GM13977 (cell line): ENCODE measurements at regions not wholly inside any gene's neighbourhood (a gene's known extent, or its start where the extent isn't known, plus 50 kb on each side); places are given as distances from the start of the nearest gene placed in this dataset.

Source experiments
- DNase-seq: peaks from one replicate; pipeline ENCODE4 v3.0.0; 2012; ENCODE audit warnings: low spot score
- in situ Hi-C: fragments of 300-500 bp; cut with MboI; formaldehyde crosslinking; loops from one replicate; pipeline ENCODE4 v1.12.0; 2022; ENCODE audit warnings: low sequenced_read_pairs, low pct_unique_long_range_greater_than_20kb, mixed read lengths, inconsistent platforms; ENCODE audit not compliant: unreplicated experiment
- TF ChIP-seq, protein P1 (sequence below): IDR thresholded peaks from 2 replicates; pipeline ENCODE4 v1.5.1; 2012; ENCODE audit warnings: mild to moderate bottlenecking, control low read depth; ENCODE audit not compliant: insufficient read depth; ENCODE audit errors: extremely low read depth, missing control alignments

DNA sequence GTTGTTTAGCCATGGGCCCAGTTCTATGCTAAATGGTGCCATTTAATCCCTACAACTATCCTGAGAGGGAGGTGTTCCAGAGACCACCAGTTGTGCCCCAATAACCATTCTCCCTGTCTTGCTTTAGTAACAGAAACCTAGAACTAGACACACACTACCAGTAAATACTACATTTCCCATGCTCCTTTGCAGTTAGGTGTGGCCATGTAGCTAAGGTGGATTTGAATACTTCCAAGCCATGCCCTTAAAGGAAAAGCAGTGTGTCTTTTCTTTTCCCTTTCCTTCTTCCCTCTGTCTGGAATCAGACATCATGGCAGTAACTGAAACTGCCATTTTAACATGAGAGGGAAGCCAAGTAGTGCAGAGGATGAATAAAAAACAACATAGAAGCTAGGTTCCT is 90.9 kb upstream of the TMEM33 start:
- no peak for DNase-seq
- TF ChIP-seq, protein P1, sequence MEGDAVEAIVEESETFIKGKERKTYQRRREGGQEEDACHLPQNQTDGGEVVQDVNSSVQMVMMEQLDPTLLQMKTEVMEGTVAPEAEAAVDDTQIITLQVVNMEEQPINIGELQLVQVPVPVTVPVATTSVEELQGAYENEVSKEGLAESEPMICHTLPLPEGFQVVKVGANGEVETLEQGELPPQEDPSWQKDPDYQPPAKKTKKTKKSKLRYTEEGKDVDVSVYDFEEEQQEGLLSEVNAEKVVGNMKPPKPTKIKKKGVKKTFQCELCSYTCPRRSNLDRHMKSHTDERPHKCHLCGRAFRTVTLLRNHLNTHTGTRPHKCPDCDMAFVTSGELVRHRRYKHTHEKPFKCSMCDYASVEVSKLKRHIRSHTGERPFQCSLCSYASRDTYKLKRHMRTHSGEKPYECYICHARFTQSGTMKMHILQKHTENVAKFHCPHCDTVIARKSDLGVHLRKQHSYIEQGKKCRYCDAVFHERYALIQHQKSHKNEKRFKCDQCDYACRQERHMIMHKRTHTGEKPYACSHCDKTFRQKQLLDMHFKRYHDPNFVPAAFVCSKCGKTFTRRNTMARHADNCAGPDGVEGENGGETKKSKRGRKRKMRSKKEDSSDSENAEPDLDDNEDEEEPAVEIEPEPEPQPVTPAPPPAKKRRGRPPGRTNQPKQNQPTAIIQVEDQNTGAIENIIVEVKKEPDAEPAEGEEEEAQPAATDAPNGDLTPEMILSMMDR, result no peak
- in situ Hi-C loops, result no loop called here

DNA sequence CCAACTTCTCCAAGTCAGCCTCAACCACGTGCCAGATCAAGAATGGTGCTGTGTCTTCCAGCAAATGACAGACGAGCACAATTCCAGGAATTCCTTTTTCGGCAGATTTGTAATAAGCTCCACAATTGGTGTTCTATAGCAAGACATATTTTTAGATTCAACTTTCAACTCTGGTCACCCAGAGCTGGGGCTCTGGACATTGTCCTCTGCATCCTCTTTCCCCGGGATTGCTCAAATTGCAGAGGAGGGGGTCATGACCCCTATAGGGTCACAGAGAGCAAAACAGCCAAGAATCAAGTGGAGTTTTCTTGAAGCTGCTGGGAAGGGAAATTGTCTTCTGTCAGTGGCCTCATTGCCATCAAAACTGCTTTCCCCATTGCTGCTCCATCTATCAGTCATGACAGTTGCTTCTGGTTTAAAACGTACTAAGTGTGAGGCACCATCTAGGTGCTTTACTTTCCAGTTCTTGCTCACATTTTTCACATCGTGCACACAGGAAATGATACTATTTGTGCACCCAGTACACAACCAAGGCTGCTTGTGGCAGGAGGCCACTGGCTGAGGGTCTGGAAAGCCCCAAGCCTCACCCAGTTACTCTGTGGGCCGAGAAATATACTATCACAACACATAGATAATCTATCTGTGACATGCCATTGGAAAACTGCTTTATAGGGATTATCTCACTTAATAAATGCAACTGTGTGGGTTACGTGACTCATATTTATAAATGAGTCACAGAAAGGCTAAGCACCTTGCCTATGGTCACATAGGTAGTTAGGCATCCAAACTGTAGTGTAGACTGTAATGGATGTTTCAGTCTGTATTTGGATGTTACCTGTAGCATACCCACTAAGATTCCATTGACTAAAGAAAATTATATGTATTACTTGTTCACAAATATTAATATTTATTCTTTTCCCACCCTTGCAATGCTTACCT is 91.7 kb upstream of the PHOX2B start:
- in situ Hi-C loops, result no loop called here

DNA sequence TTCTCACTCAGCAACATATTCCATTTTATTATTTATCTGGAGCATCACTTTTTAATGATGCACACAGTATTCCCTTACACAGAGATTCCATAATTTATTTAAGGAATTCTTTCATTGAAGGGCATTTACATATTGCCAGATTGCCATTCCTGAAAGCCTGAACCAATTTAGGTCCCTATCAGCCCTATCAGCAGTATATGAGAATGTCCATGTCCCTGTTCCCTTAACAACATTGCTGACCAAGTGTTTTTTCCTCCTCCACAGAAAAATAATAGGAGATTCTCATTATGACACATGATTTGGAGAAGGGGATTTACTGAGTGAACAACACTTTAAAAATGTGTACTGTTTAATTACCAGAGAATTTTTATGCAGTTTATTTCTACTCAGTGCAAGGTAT is 90.1 kb upstream of the PHOX2B start:
- in situ Hi-C loops, result no loop called here

More for the DNA sequence above, 91.7 kb upstream of the PHOX2B start:
- TF ChIP-seq, protein P1, result no peak
- peak; percentile 12 for DNase-seq

DNA sequence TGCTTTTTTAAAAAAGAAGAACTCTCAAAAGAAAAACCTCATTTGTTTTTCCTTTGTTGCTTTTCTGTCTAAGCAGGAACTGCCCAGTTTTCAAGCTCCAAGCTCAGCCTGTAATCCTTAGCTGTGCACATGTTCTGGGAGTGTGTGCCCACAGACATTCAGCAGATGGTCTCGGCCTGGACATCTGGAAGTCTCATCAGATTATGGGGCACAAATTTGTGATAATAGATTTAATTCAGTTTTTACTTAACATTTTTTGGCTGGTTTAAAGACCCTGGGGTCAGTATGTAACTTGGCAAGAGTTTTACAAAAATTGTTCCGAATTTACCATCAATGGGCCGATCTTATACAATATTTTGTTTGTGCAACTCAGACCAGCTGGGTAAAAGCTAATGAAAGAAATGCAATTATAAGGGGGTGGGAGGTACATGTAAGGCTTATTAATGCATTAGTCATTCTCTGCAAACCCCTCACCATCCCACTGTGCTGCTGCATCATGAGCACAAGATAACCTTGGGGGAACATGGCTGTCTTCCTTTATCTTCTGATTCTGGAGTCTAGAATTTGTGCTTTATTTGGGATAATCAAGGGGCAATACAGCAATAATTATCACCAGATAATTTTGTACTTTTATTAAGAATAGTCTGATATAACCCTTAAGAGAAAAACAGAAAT is 86.9 kb upstream of the PHOX2B start:
- DNase-seq, result no peak
- in situ Hi-C loops, result no loop called here
- TF ChIP-seq, protein P1, result no peak

More for the DNA sequence above, 90.1 kb upstream of the PHOX2B start:
- TF ChIP-seq, protein P1, result no peak
- no peak for DNase-seq

DNA sequence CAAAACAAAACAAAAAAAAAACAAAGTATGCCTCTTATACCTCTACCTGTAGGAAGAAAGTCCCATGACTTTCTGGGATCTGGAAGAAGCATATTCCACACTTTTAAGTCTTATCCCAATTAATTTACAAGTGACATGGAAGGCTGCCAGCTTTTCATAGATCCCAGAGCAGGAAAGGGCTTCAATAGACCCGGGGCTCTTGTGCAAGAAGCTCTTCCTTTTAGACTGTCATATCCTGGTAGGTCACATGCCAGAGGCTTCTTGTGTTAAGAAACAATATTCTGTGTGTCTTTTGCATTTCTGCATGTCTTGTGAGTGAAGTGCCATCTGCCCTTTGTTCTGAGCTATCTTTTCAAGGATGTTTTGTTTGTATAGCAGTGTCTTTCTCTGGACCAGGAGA is 84.4 kb upstream of the PHOX2B start:
- DNase-seq, result no peak

DNA sequence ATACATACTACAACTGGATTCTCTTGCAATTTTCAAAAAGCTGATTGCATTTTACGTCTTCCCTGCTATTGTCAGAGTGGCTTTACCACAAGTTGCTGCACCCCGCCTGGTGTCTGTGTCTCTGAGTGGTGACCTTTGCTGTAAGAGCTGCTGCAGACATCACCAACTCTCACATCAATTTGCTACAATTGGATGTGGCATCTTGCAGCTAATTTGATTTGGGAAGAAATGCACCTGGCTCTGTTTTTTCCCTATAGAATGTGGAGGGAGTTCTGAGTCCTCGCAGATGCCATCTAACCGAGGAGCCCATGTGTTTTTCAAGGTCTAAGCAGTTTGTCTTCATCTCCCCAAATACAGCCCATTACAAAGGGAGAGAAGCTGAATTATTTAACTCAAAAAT is 73.8 kb upstream of the PHOX2B start:
- TF ChIP-seq, protein P1, result no peak
- in situ Hi-C loops, result no loop called here
- no peak for DNase-seq

More for the DNA sequence above, 84.4 kb upstream of the PHOX2B start:
- in situ Hi-C loops, result no loop called here
- TF ChIP-seq, protein P1, result no peak
